KMS-11 (cell line): ENCODE measurements at regions not wholly inside any gene's neighbourhood (a gene's known extent, or its start where the extent isn't known, plus 50 kb on each side); places are given as distances from the start of the nearest gene placed in this dataset.

ENCODE experiments used
- H2AFZ ChIP-seq: fragments of 200-600 bp; sonication (generic); 2 replicates; pipeline ENCODE4 v1.6.1; 2016; ENCODE audit warnings: antibody characterized with exemption, mixed run types, low read depth
- H3K27ac ChIP-seq: fragments of 200-600 bp; sonication (generic); 2 replicates; pipeline ENCODE4 v1.6.1; 2016; ENCODE audit warnings: mild to moderate bottlenecking, mixed run types
- H3K27me3 ChIP-seq: fragments of 200-600 bp; sonication (generic); 2 replicates; pipeline ENCODE4 v1.6.1; 2017; ENCODE audit warnings: mild to moderate bottlenecking, low read depth, mixed run types, moderate library complexity; ENCODE audit not compliant: insufficient read depth
- H3K36me3 ChIP-seq: fragments of 200-600 bp; sonication (generic); 2 replicates; pipeline ENCODE4 v1.6.1; 2017; ENCODE audit warnings: mild to moderate bottlenecking, mixed run types; ENCODE audit not compliant: insufficient read depth
- H3K4me1 ChIP-seq: fragments of 200-600 bp; sonication (generic); 2 replicates; pipeline ENCODE4 v1.6.1; 2016; ENCODE audit warnings: mild to moderate bottlenecking, low read depth, mixed run types; ENCODE audit not compliant: poor library complexity, severe bottlenecking
- H3K4me2 ChIP-seq: fragments of 200-600 bp; sonication (generic); 2 replicates; pipeline ENCODE4 v1.7.0; 2016; ENCODE audit warnings: mild to moderate bottlenecking, mixed run types
- H3K4me3 ChIP-seq: fragments of 200-600 bp; sonication (generic); IDR thresholded peaks from 2 replicates; pipeline ENCODE4 v1.6.1; 2017; ENCODE audit warnings: low read depth, low read length, mixed read lengths; ENCODE audit not compliant: insufficient read depth
- H3K79me2 ChIP-seq: fragments of 200-600 bp; sonication (generic); 2 replicates; pipeline ENCODE4 v1.6.1; 2016; ENCODE audit warnings: low read depth, mixed run types; ENCODE audit not compliant: insufficient read depth
- H3K9ac ChIP-seq: fragments of 200-600 bp; sonication (generic); 2 replicates; pipeline ENCODE4 v1.6.1; 2016; ENCODE audit warnings: mild to moderate bottlenecking, mixed run types
- H4K20me1 ChIP-seq: fragments of 200-600 bp; sonication (generic); 2 replicates; pipeline ENCODE4 v1.6.1; 2016; ENCODE audit warnings: mild to moderate bottlenecking, mixed run types; ENCODE audit not compliant: insufficient read depth
- CTCF ChIP-seq: fragments of 200-600 bp; sonication (generic); conservative IDR thresholded peaks from 2 replicates; pipeline ENCODE4 v1.6.1; 2017; ENCODE audit warnings: low read depth, mild to moderate bottlenecking, antibody characterized with exemption, low read length, moderate library complexity, mixed read lengths

- Histone ChIP-seq H4K20me1 (no peaks in the 10 kb centered on the region), H3K4me3 (no peak overlapping the region), H2AFZ (no peak overlapping the region), H3K4me1 (peaks cover 17% of the 10 kb centered on the region), H3K9ac (no peak overlapping the region), H3K27me3 (no peaks in the 10 kb centered on the region), H3K79me2 (no peaks in the 10 kb centered on the region), H3K27ac (no peak overlapping the region), H3K4me2 (no peak overlapping the region), H3K36me3 (no peaks in the 10 kb centered on the region)
- TF ChIP-seq CTCF = no peak
Observed at GRCh38 chr20:43863821-43864544, 50.7 kb upstream of the TOX2 start.

GRCh38 chr20:43863330-43863729 is 51.3 kb upstream of the TOX2 start:
- H3K79me2 ChIP-seq = no peaks in the 10 kb centered on the region

GRCh38 chr20:43862438-43862837 is 52.2 kb upstream of the TOX2 start:
- Histone ChIP-seq H3K9ac (no peak overlapping the region), H3K4me1 (peaks cover 2% of the 10 kb centered on the region), H3K27me3 (no peaks in the 10 kb centered on the region), H4K20me1 (no peaks in the 10 kb centered on the region), H3K79me2 (no peaks in the 10 kb centered on the region), H2AFZ (no peak overlapping the region), H3K4me2 (no peak overlapping the region), H3K4me3 (no peak overlapping the region), H3K27ac (no peak overlapping the region), H3K36me3 (no peaks in the 10 kb centered on the region)
- TF ChIP-seq CTCF = no peak

More at GRCh38 chr20:43863330-43863729, 51.3 kb upstream of the TOX2 start:
- Histone ChIP-seq H3K27me3 (no peaks in the 10 kb centered on the region), H3K4me2 (no peak overlapping the region), H3K27ac (no peak overlapping the region), H3K36me3 (no peaks in the 10 kb centered on the region), H2AFZ (no peak overlapping the region), H3K4me3 (no peak overlapping the region), H3K4me1 (peaks cover 11% of the 10 kb centered on the region), H4K20me1 (no peaks in the 10 kb centered on the region), H3K9ac (no peak overlapping the region)
- TF ChIP-seq CTCF = no peak

- Histone ChIP-seq H3K36me3 (no peaks in the 10 kb centered on the region), H4K20me1 (no peaks in the 10 kb centered on the region), H3K4me2 (no peak overlapping the region), H3K4me3 (no peak overlapping the region), H3K4me1 (no peaks in the 10 kb centered on the region), H2AFZ (no peak overlapping the region), H3K27ac (no peak overlapping the region), H3K27me3 (no peaks in the 10 kb centered on the region), H3K9ac (no peak overlapping the region), H3K79me2 (no peaks in the 10 kb centered on the region)
- TF ChIP-seq CTCF = no peak
Observed at GRCh38 chr20:43859994-43860393, 54.7 kb upstream of the TOX2 start.
